SH-SY5Y (cell line): ENCODE measurements at regions not wholly inside any gene's neighbourhood (a gene's known extent, or its start where the extent isn't known, plus 50 kb on each side); places are given as distances from the start of the nearest gene placed in this dataset.

Experiments used
- GATA2 ChIP-seq: IDR thresholded peaks from 2 replicates; pipeline ENCODE4 v1.6.1; 2011; ENCODE audit warnings: mild to moderate bottlenecking, low read depth, low read length
- GATA3 ChIP-seq: IDR thresholded peaks from 2 replicates; pipeline ENCODE4 v1.6.1; 2011; ENCODE audit warnings: low read depth, mild to moderate bottlenecking, low read length, moderate library complexity

- TF ChIP-seq GATA3 (no peak), GATA2 (no peak)
These were observed 126.2 kb upstream of the FGGY start for GRCh38 chr1:59170659-59171058.
